ENCODE measurements at regions not wholly inside any gene's neighbourhood (a gene's known extent, or its start where the extent isn't known, plus 50 kb on each side); places are given as distances from the start of the nearest gene placed in this dataset.

DNA sequence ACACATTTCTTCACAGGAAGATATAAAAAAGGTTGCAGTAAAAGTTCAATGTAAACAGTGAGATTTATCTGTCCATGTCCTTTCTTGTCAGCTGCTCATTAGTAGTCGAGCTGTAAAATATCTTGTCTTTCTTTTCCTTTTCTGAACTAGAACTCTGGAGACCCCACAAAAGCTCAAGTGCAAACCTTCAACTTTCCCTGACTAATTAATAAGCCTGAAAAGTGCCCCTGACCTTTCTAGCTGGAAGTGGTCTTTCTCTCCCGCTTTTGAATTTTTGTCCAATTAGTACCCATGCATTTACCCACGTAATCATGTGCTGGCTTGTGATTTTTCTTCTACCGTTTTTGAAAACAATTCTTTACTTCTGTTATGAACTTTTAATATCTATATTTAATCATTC lies 63.6 kb upstream of the EHBP1 start:
- TF ChIP-seq, protein P1, sequence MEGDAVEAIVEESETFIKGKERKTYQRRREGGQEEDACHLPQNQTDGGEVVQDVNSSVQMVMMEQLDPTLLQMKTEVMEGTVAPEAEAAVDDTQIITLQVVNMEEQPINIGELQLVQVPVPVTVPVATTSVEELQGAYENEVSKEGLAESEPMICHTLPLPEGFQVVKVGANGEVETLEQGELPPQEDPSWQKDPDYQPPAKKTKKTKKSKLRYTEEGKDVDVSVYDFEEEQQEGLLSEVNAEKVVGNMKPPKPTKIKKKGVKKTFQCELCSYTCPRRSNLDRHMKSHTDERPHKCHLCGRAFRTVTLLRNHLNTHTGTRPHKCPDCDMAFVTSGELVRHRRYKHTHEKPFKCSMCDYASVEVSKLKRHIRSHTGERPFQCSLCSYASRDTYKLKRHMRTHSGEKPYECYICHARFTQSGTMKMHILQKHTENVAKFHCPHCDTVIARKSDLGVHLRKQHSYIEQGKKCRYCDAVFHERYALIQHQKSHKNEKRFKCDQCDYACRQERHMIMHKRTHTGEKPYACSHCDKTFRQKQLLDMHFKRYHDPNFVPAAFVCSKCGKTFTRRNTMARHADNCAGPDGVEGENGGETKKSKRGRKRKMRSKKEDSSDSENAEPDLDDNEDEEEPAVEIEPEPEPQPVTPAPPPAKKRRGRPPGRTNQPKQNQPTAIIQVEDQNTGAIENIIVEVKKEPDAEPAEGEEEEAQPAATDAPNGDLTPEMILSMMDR (conservative IDR thresholded peaks at IDR 0.05 in 1 of 2, IDR thresholded peaks at IDR 0.05 in 1 of 2; ENCODE audit: extremely low read depth in 1 of 2, insufficient read depth in 1 of 2, low read depth in 1 of 2, low read length in 2 of 2) = no peak
- no peak for TF ChIP-seq EZH2 (IDR thresholded peaks at IDR 0.05; ENCODE audit: borderline replicate concordance, low read length)

Data from mammary epithelial cell (primary cell).